Astrocyte of the cerebellum (primary cell): ENCODE measurements at regions not wholly inside any gene's neighbourhood (a gene's known extent, or its start where the extent isn't known, plus 50 kb on each side); places are given as distances from the start of the nearest gene placed in this dataset.

ENCODE experiments used
- DNase-seq: peaks from one replicate; pipeline ENCODE4 v3.0.0-alpha.2; 2011; ENCODE audit warnings: low read depth
- H3K4me3 ChIP-seq: 2 replicates; pipeline ENCODE4 v1.5.1; 2011; ENCODE audit warnings: mild to moderate bottlenecking, low read depth, low read length, moderate library complexity
- CTCF ChIP-seq: IDR thresholded peaks from 2 replicates; pipeline ENCODE4 v1.5.1; 2012; ENCODE audit warnings: low read length, low read depth, moderate library complexity, mild to moderate bottlenecking; ENCODE audit errors: missing control alignments
- in situ Hi-C: cut with HindIII; loops from 2 replicates; pipeline ENCODE4 v1.10.0; 2017; ENCODE audit warnings: low sequenced_read_pairs

GRCh38 chr2:21544392-21544791 lies 420.6 kb downstream of the TDRD15 start:
- no peak for TF ChIP-seq CTCF
- DNase-seq: no peak
- H3K4me3 ChIP-seq: no peak overlapping the region
- in situ Hi-C loops: no loop called here

- no peak overlapping the region for H3K4me3 ChIP-seq
- no peak for TF ChIP-seq CTCF
- DNase-seq: no peak
- in situ Hi-C loops: no loop called here
Measured at GRCh38 chr2:21552981-21553380, 429.2 kb downstream of the TDRD15 start.

- H3K4me3 ChIP-seq: no peak overlapping the region
- no peak for DNase-seq
- no peak for TF ChIP-seq CTCF
- in situ Hi-C loops: no loop called here
Measured at GRCh38 chr2:21559351-21559750, 435.6 kb downstream of the TDRD15 start.

- in situ Hi-C loops: no loop called here
- DNase-seq: no peak
- no peak overlapping the region for H3K4me3 ChIP-seq
- no peak for TF ChIP-seq CTCF
Measured at GRCh38 chr2:21561965-21562364, 438.2 kb downstream of the TDRD15 start.

- H3K4me3 ChIP-seq: no peak overlapping the region
- TF ChIP-seq CTCF: no peak
- in situ Hi-C loops: no loop called here
- DNase-seq: no peak
Measured at GRCh38 chr2:21567395-21567794, 443.6 kb downstream of the TDRD15 start.

- H3K4me3 ChIP-seq: no peak overlapping the region
- no peak for DNase-seq
- in situ Hi-C loops: no loop called here
- TF ChIP-seq CTCF: no peak
Measured at GRCh38 chr2:21571686-21572085, 447.9 kb downstream of the TDRD15 start.

- in situ Hi-C loops: no loop called here
- no peak overlapping the region for H3K4me3 ChIP-seq
- TF ChIP-seq CTCF: no peak
- DNase-seq: no peak
Measured at GRCh38 chr2:21580391-21580790, 456.6 kb downstream of the TDRD15 start.
